Body of pancreas (tissue), 4 donors: ENCODE measurements at regions not wholly inside any gene's neighbourhood (a gene's known extent, or its start where the extent isn't known, plus 50 kb on each side); places are given as distances from the start of the nearest gene placed in this dataset.
"Not testable (repeated sequence)": the region's sequence is repeated elsewhere in the genome, so short reads cannot be mapped to it uniquely, and the experiment has no call there.

Experiments
- POLR2A ChIP-seq, 3 donors: fragments of 450-650 bp; IDR thresholded peaks; one replicate each; pipeline ENCODE4 v1.6.1; 2016; ENCODE audit warnings: antibody characterized with exemption in 3 of 3, mild to moderate bottlenecking in 2 of 3
- TF ChIP-seq, protein P1 (sequence below), 7 experiments: fragments of 450-650 bp in 4 of 7; fragments of 200-600 bp in 3 of 7; sonication (generic) in 3 of 7; IDR thresholded peaks; one replicate each; pipeline ENCODE4 v1.5.1; 2016 to 2019; ENCODE audit warnings: antibody characterized with exemption in 7 of 7

DNA sequence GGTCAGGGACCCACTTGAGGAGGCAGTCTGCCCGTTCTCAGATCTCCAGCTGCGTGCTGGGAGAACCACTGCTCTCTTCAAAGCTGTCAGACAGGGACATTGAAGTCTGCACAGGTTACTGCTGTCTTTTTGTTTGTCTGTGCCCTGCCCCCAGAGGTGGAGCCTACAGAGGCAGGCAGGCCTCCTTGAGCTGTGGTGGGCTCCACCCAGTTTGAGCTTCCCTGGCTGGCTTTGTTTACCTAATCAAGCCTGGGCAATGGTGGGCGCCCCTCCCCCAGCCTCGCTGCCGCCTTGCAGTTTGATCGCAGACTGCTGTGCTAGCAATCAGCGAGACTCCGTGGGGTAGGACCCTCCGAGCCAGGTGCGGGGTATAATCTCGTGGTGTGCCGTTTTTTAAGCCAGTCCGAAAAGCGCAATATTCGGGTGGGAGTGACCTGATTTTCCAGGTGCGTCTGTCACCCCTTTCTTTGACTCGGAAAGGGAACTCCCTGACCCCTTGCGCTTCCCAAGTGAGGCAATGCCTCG is 375.4 kb downstream of the HTR1B start:
- TF ChIP-seq, protein P1, sequence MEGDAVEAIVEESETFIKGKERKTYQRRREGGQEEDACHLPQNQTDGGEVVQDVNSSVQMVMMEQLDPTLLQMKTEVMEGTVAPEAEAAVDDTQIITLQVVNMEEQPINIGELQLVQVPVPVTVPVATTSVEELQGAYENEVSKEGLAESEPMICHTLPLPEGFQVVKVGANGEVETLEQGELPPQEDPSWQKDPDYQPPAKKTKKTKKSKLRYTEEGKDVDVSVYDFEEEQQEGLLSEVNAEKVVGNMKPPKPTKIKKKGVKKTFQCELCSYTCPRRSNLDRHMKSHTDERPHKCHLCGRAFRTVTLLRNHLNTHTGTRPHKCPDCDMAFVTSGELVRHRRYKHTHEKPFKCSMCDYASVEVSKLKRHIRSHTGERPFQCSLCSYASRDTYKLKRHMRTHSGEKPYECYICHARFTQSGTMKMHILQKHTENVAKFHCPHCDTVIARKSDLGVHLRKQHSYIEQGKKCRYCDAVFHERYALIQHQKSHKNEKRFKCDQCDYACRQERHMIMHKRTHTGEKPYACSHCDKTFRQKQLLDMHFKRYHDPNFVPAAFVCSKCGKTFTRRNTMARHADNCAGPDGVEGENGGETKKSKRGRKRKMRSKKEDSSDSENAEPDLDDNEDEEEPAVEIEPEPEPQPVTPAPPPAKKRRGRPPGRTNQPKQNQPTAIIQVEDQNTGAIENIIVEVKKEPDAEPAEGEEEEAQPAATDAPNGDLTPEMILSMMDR (IDR thresholded peaks at IDR 0.05), result not testable (repeated sequence)
- TF ChIP-seq POLR2A (IDR thresholded peaks at IDR 0.05), result not testable (repeated sequence)
